ENCODE measurements at regions not wholly inside any gene's neighbourhood (a gene's known extent, or its start where the extent isn't known, plus 50 kb on each side); places are given as distances from the start of the nearest gene placed in this dataset.

DNA sequence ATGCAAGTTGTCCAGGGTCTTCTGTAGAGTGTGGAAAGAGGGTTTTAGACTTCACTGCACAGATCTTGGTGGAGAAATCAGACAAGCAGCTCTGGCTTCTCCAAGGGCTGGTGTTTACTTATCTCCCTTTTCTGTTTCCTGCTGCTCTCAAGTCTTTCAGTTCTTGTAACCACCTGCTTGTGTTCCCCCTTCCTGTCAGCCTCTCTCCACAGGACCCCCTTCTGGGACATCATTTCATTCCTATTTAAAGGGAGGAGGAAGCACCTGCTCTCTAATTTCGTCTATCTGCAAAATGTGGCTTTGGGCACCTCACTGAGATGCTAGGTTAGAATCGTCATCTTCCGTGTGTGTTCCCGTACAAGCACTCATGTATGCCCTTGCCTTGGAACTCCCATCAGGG is 636.2 kb downstream of the MTRR start:
- no peak overlapping the region for H3K27ac ChIP-seq
- TF ChIP-seq, protein P1, sequence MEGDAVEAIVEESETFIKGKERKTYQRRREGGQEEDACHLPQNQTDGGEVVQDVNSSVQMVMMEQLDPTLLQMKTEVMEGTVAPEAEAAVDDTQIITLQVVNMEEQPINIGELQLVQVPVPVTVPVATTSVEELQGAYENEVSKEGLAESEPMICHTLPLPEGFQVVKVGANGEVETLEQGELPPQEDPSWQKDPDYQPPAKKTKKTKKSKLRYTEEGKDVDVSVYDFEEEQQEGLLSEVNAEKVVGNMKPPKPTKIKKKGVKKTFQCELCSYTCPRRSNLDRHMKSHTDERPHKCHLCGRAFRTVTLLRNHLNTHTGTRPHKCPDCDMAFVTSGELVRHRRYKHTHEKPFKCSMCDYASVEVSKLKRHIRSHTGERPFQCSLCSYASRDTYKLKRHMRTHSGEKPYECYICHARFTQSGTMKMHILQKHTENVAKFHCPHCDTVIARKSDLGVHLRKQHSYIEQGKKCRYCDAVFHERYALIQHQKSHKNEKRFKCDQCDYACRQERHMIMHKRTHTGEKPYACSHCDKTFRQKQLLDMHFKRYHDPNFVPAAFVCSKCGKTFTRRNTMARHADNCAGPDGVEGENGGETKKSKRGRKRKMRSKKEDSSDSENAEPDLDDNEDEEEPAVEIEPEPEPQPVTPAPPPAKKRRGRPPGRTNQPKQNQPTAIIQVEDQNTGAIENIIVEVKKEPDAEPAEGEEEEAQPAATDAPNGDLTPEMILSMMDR (conservative IDR thresholded peaks at IDR 0.05) = no peak
- no peak for TF ChIP-seq ZFX (IDR thresholded peaks at IDR 0.05)

DNA sequence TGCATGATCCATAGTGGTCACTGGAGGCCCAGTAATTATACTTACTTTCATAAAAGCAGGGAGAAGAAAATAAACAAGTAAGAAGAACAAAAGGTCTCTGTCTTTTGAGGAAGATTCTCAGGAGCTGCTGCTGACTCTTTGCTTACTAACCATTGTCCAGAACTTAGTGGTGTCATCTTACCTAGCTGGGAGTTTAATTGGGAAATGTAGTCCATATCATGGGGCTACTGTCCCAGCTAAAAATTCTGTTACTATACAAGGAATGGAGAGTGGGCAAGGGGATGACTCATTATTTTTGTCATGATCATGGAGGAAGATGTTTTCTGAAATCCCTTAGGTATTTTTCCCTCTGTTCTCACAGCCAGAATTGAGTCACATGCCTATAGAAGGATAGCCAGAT is 639.3 kb downstream of the MTRR start:
- TF ChIP-seq ZFX (IDR thresholded peaks at IDR 0.05) = no peak
- TF ChIP-seq, protein P1 (conservative IDR thresholded peaks at IDR 0.05) = no peak
- H3K27ac ChIP-seq = no peak overlapping the region

DNA sequence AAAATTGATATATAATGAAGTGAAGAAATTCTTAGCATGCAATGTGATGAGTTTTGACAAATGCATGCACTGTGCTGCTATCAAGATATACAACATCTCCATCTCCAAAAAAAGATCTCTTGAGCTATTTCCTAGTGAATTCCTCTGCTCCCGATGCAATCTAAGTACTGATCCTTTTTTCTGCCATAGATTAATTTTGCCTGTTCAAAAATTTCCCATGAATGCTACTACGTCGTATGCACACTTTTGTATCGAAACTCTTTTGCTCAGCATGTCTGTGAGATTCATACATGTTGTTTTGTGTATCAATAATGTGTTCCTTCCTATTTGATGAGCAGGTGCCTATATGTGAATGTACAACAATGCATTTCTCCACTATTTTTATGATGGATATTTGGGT is 647.4 kb downstream of the MTRR start:
- no peak overlapping the region for H3K27ac ChIP-seq
- TF ChIP-seq, protein P1 (conservative IDR thresholded peaks at IDR 0.05) = no peak
- TF ChIP-seq ZFX (IDR thresholded peaks at IDR 0.05) = no peak

DNA sequence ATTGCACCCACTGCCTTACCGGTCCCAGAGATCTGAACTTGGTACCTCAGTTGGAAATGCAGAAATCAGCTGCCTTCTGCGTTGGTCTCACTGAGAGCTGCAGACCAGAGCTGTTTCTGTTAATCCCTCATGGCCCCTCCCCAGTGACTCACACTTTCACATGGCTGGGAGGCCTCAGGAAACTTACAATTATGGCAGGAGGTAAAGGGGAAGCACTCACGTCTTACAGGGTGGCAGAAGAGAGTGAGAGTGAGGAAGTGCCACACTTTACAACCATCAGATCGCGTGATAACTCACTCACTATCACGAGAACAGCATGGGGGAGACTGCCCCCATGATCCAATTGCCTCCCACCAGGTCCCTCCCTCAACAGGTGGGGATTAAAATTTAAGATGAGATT is 648.5 kb downstream of the MTRR start:
- H3K27ac ChIP-seq = no peak overlapping the region
- TF ChIP-seq ZFX (IDR thresholded peaks at IDR 0.05) = no peak
- TF ChIP-seq, protein P1 (conservative IDR thresholded peaks at IDR 0.05) = no peak

DNA sequence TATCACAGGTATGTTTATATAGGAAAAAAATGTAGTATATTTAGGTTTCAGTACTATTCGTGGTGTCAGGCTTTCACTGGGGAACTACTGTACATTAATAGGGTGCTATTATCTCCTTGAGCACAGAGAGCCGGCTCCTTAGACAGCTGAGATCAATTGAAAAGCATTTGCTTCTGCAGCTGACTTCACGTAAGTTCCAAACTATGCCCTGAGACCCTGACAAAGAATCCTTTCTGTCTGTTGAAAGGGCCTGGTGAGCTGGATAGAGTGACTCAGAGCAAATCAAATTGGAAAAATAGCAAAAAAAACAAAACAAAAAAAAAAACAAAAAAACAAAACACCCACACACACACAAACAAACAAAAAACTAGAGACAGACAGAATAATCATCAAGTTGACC is 652.0 kb downstream of the MTRR start:
- TF ChIP-seq, protein P1 (conservative IDR thresholded peaks at IDR 0.05) = no peak
- H3K27ac ChIP-seq = no peak overlapping the region

DNA sequence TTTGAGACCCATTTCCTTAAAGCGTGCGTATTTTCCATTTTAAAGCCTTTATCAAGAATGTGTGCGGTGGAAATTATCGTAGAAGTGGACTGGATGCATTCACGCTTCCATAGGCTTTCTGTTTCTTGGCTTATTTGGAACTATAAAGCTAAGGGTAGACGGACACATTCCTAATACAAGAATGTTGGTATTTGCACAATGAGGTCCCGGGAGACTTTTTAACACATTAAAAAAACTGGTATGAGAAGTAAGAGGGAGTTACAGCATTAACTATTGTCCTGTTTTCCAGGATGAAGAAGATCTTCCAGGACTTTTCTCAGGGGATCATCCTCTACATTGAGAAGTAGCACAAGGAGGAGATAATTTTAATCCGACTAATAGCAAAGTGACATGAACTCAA is 653.0 kb downstream of the MTRR start:
- TF ChIP-seq, protein P1 (conservative IDR thresholded peaks at IDR 0.05) = no peak
- no peak for TF ChIP-seq ZFX (IDR thresholded peaks at IDR 0.05)
- H3K27ac ChIP-seq = no peak overlapping the region

DNA sequence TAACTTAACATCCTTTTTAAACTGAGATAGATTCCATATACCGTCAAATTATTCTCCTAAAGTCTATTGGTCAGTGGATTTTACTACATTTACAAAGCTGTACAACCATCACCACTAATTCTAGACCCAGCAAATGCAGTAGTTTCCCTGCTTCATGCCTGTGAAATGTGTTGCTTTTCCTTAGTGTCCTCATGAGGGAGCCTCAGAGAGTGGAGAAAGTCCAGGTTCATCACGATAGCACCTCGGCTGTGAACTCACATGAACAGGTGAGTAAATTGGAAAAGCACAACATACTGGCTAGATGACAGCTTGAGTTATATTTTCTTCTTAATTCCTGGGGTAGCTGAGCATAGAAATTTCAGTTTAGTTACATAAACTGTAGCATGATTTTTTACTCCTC is 653.7 kb downstream of the MTRR start:
- H3K27ac ChIP-seq = no peak overlapping the region
- TF ChIP-seq, protein P1 (conservative IDR thresholded peaks at IDR 0.05) = peak; percentile 35
- no peak for TF ChIP-seq ZFX (IDR thresholded peaks at IDR 0.05)

All from C4-2B (cell line).